ENCODE measurements at regions not wholly inside any gene's neighbourhood (a gene's known extent, or its start where the extent isn't known, plus 50 kb on each side); places are given as distances from the start of the nearest gene placed in this dataset.
"Not testable (repeated sequence)": the region's sequence is repeated elsewhere in the genome, so short reads cannot be mapped to it uniquely, and the experiment has no call there.

DNA sequence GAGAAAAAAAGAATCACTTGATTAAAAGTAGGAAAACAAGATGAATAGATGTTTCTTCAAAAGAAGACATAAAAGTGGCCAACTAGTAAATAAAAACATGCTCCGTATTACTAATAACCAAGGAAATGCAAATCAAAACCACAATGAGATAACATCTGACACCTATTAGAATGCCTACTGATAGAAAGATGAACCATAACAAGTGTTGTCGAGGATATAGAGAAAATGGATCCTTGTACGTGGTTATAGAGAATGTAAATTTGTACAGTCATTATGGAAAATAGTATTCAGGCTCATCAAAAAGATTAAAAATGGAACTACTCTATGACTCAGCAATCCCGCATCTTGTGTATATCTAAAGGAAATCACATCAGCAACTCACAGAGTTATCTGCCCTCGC, 415.8 kb upstream of the SLITRK5 start:
- no peak overlapping the region for H3K27ac ChIP-seq
- no peak overlapping the region for H3K4me3 ChIP-seq

DNA sequence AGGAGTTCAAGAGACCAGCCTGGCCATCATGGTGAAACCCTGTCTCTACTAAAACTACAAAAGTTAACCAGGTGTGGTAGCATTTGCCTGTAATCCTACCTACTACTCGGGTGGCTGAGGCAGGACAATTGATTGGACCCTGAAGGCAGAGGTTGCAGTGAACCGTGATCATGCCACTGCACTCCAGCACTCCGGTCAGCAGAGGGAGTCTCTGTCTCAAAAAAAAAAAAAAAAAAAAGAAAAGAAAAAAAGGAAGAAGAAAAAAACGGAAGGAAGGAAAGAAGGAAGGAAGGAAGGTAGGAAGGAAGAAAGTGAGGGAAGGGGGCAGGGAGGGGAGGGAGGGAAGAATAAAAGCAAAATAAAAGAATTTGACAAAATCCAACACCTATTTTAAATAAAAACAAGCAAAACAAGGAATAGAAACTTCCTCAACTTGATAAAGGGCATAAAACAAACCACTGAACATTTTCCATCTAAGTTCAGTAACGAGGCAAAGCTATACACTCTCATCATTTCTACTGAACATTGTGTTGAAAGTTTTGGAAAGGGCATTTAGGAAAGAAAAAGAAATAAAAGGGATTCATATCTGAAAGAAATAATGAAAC, 411.6 kb upstream of the SLITRK5 start:
- Histone ChIP-seq H3K27ac (no peak overlapping the region), H3K4me3 (no peak overlapping the region)

GRCh38 chr13:87274209-87274819, 396.9 kb upstream of the SLITRK5 start:
- Histone ChIP-seq H3K27ac (no peak overlapping the region), H3K4me3 (no peak overlapping the region)

GRCh38 chr13:87280139-87280538, 391.0 kb upstream of the SLITRK5 start:
- Histone ChIP-seq H3K4me3 (no peak overlapping the region), H3K27ac (no peak overlapping the region)

GRCh38 chr13:87287721-87288120, 383.4 kb upstream of the SLITRK5 start:
- no peak overlapping the region for H3K27ac ChIP-seq

DNA sequence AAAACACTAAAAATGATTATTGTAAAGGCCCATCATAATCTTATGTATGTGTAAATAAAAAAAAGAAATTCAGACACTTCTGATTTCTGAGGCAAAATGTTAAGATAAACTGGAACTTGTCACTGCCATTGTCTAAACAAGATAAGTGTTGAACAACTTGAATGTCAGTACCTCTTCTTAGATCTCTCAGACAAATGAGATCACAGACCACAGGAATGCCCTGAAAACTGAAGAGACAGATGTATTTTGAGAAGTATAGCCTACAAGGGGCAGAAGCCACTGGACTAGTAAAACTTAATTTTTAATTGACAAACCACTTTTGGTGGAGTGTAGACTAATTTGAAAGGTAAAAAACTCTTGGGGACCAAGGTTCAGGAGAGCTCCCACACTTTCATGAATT, 375.5 kb upstream of the SLITRK5 start:
- Histone ChIP-seq H3K4me3 (no peak overlapping the region), H3K27ac (no peak overlapping the region)

More at GRCh38 chr13:87287721-87288120, 383.4 kb upstream of the SLITRK5 start:
- H3K4me3 ChIP-seq: no peak overlapping the region

- Histone ChIP-seq H3K27ac (no peak overlapping the region), H3K4me3 (no peak overlapping the region)
Observed at GRCh38 chr13:87302034-87302433, 369.1 kb upstream of the SLITRK5 start.

- H3K4me3 ChIP-seq: no peak overlapping the region
- no peak overlapping the region for H3K27ac ChIP-seq
Observed at GRCh38 chr13:87302931-87303330, 368.2 kb upstream of the SLITRK5 start.

- no peak overlapping the region for H3K27ac ChIP-seq
- H3K4me3 ChIP-seq: no peak overlapping the region
Observed at GRCh38 chr13:87311165-87311564, 360.0 kb upstream of the SLITRK5 start.

DNA sequence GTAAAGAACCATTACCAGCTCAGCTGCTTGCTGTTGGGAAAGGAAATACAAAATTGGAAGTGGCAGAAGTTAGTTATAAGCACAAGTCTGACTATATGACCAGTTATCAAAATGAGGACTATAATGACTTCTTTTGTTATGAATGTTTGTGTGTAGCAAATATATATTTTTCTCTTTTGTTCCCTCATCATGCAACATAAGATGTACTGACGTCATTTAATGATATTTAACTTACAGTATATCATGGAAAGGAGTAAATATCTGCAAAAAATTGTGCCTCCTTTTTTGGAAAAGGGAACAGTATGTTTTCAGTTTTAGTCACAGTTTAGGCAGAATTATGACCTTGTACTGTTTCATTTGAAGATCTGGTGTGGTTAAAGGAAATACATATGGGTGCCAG, 356.3 kb upstream of the SLITRK5 start:
- Histone ChIP-seq H3K4me3 (no peak overlapping the region), H3K27ac (no peak overlapping the region)

GRCh38 chr13:87322386-87322785, 348.8 kb upstream of the SLITRK5 start:
- H3K4me3 ChIP-seq: no peak overlapping the region
- no peak overlapping the region for H3K27ac ChIP-seq

GRCh38 chr13:87324558-87324957, 346.6 kb upstream of the SLITRK5 start:
- Histone ChIP-seq H3K4me3 (no peak overlapping the region), H3K27ac (no peak overlapping the region)

- H3K4me3 ChIP-seq: no peak overlapping the region
- H3K27ac ChIP-seq: peak overlapping the region in 1 of 21 experiments; percentile 48
Observed at GRCh38 chr13:87331178-87331577, 340.0 kb upstream of the SLITRK5 start.

DNA sequence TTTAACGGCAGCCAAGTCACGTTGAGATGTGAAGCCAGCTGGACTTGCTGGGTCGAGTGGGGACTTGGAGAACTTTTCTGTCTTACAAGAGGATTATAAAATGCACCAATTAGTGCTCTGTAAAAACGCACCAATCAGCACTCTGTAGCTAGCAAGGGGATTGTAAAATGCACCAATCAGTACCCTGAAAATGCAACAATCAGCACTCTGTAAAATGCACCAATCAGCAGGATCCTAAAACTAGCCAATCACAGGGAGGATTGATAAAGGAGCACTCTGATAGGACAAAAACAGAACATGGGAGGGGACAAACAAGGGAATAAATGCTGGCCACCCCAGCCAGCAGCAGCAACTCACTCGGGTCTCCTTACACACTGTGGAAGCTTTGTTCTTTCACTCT, 337.6 kb upstream of the SLITRK5 start:
- no peak overlapping the region for H3K4me3 ChIP-seq
- no peak overlapping the region for H3K27ac ChIP-seq

GRCh38 chr13:87334176-87334575, 337.0 kb upstream of the SLITRK5 start:
- Histone ChIP-seq H3K4me3 (no peak overlapping the region), H3K27ac (no peak overlapping the region)

- not testable (repeated sequence) for H3K4me3 ChIP-seq, H3K27ac ChIP-seq
Observed at GRCh38 chr13:87336346-87336889, 334.8 kb upstream of the SLITRK5 start.

DNA sequence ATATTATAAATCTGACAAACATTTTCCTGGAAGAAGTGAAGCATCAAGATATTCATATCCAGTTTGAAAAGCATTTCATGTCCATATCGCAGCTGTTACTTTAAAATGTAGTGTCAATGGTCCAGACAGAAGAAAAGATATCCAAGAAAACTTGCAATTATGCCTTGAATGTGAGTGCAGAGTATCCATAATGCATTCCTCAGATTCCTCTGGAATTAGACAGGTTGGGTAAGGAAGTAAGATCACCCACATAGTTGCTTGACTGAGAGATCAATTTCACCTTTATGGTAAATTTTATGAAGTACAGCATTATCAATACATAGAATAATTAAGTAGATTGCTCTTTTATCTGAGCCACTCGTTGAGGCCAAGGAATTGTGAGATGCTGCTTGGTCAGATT, 327.0 kb upstream of the SLITRK5 start:
- Histone ChIP-seq H3K4me3 (no peak overlapping the region), H3K27ac (no peak overlapping the region)

DNA sequence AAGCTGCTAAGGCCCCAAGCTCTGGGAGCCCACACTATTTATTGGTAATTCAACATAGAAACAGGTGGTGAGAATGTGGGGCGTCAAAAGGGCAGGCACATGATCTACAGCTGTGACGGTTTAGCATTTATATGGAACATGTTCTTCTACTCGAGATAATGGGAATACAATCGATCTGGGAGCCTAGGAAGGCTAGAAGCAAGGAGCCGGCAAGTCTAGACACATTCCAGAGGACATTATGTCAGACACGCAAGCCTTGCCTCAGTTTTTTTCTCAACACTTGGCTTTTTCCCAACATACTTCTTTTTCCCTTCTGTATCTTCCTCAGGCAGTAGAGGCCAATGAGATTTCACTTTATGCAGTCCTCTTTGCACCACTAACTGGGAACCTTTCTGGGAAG, 315.7 kb upstream of the SLITRK5 start:
- Histone ChIP-seq H3K4me3 (no peak overlapping the region), H3K27ac (peak overlapping the region in 1 of 21 experiments; percentile 59)

- Histone ChIP-seq H3K4me3 (no peak overlapping the region), H3K27ac (peak overlapping the region in 3 of 21 experiments; percentile 3 to 59 (median 46))
Observed at GRCh38 chr13:87356314-87356713, 314.9 kb upstream of the SLITRK5 start.

GRCh38 chr13:87358319-87358718, 312.9 kb upstream of the SLITRK5 start:
- H3K27ac ChIP-seq: no peak overlapping the region
- H3K4me3 ChIP-seq: no peak overlapping the region

DNA sequence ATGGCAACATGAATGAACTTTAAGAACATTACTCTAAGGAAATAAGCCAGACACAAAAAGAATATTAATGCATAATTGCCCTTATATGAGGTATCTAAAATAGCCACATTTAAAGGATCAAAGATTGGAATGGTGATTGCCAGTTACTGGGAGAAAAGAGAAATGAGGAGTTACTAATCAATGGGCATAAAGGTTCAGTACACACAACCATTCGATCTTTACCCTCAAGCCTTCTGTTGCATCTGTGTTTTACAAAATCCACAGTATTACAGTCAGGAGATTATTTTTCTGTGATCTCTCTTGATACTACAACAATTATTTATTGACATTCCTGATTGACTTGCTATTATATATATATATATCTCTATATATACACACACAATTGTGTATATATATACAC, 310.0 kb upstream of the SLITRK5 start:
- Histone ChIP-seq H3K4me3 (no peak overlapping the region), H3K27ac (no peak overlapping the region)

DNA sequence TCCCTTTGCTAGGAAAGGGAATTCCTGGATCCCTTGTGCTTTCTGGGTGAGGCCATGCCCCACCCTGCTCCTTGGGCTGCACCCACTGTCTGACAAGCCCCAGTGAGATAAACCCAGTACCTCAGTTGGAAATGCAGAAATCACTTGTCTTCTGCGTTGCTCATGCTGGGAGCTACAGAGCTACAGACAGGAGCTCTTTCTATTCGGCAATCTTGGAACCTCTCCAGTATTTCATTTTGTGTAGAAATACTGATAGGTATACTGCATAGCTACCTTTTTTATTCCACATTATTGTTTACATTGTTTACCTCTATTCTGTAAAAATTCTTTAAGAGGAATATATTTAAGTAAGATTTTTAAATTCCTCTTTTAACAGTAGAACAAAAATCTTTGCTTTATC, 302.5 kb upstream of the SLITRK5 start:
- Histone ChIP-seq H3K27ac (no peak overlapping the region), H3K4me3 (no peak overlapping the region)
